ENCODE measurements at regions not wholly inside any gene's neighbourhood (a gene's known extent, or its start where the extent isn't known, plus 50 kb on each side); places are given as distances from the start of the nearest gene placed in this dataset.

DNA sequence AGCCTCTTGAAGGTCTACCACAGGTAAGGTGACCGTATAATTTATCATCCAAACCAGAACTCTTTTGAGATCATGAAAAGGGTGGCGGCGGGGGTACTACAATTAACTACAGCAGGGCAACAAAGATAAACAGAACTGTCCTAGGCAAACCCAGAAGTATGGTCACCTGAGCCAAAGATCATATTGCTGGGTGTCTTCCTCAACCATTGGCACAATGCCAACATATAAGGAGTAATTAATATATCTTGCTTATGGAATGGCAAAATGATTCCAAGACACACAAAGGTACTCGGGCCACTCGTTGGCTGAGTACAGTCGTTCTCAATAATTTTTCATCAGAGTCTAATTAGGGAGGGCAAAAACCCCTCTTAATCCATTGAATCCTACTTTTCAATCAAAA, 273.3 kb downstream of the QDPR start:
- in situ Hi-C loops (cut with MboI), result no loop called here
- no peak overlapping the region for H2AFZ ChIP-seq (ENCODE audit: control insufficient read depth, low read depth, low read length)
- no peak for FAIRE-seq
- no peak overlapping the region for H3K27ac ChIP-seq (ENCODE audit: control insufficient read depth, insufficient read depth)
- H3K4me3 ChIP-seq, result no peak overlapping the region
- no peaks in the 10 kb centered on the region for H3K27me3 ChIP-seq (replicated peaks in 1 of 2; ENCODE audit: control insufficient read depth in 2 of 2, insufficient read depth in 2 of 2, low read length in 1 of 2)
- BruUV-seq (replicated peaks), result no TSS peak
- H3K79me2 ChIP-seq (ENCODE audit: control insufficient read depth, insufficient read depth, low read length), result no peaks in the 10 kb centered on the region
- ATAC-seq, result no peak
- TF ChIP-seq RAD51 (IDR thresholded peaks at IDR 0.05), result no peak
- no peak for TF ChIP-seq ZZZ3 (IDR thresholded peaks at IDR 0.05; ENCODE audit: control insufficient read depth, insufficient read length, low read depth)
- TF ChIP-seq CHD4 (IDR thresholded peaks at IDR 0.05), result no peak
- TF ChIP-seq EGR1 (IDR thresholded peaks at IDR 0.05; ENCODE audit: borderline replicate concordance in 1 of 2, low read depth in 2 of 2, low read length in 2 of 2), result no peak
- no peak for TF ChIP-seq SIN3A (IDR thresholded peaks at IDR 0.05; ENCODE audit: low read depth, low read length)
- TF ChIP-seq CBFB (IDR thresholded peaks at IDR 0.05; ENCODE audit: low read depth), result no peak
- TF ChIP-seq ZNF622 (IDR thresholded peaks at IDR 0.05), result no peak
- TF ChIP-seq ZNF207 (IDR thresholded peaks at IDR 0.05; ENCODE audit: borderline replicate concordance), result no peak
- no peak for TF ChIP-seq ZBTB4 (CRISPR knock-in tag; IDR thresholded peaks at IDR 0.05)
- no peak for TF ChIP-seq EZH2 (IDR thresholded peaks at IDR 0.05; ENCODE audit: borderline replicate concordance, control insufficient read depth, low read depth, low read length)
- no peak for TF ChIP-seq NR2F1 (conservative IDR thresholded peaks at IDR 0.05)
- no peak for TF ChIP-seq RAD21 (IDR thresholded peaks at IDR 0.05; ENCODE audit: insufficient read depth, low read depth, low read length)
- TF ChIP-seq IRF3 (IDR thresholded peaks at IDR 0.05), result no peak
- no peak for TF ChIP-seq BRCA1 (IDR thresholded peaks at IDR 0.05; ENCODE audit: low read depth, low read length)
- H3K9me3 ChIP-seq (replicated peaks; ENCODE audit: control insufficient read depth, insufficient read depth, low read length), result no peaks in the 10 kb centered on the region
- no peak overlapping the region for H3K9ac ChIP-seq (ENCODE audit: control insufficient read depth, insufficient read depth, low read length)
- ChIA-PET POLR2A (no interaction called here), RAD21 (ENCODE audit: unreplicated experiment) (no interaction called here), SMC1A (ENCODE audit: uncharacterized antibody, unreplicated experiment) (no interaction called here), CTCF (no interaction called here)
- no peaks in the 10 kb centered on the region for H3K36me3 ChIP-seq (ENCODE audit: control insufficient read depth in 2 of 2, insufficient read depth in 2 of 2, low read length in 1 of 2)
- H3K4me2 ChIP-seq (ENCODE audit: control insufficient read depth, insufficient read depth), result no peak overlapping the region
- no peaks in the 10 kb centered on the region for H3K4me1 ChIP-seq (ENCODE audit: control insufficient read depth, insufficient read depth, low read length)
- H4K20me1 ChIP-seq (ENCODE audit: control insufficient read depth, insufficient read depth), result no peaks in the 10 kb centered on the region
- intact Hi-C loops (cut with micrococcal nuclease; ENCODE audit: unreplicated experiment), result no loop called here
- DNase-seq (ENCODE audit: low read depth, low spot score), result no peak
- WGBS (ENCODE audit: insufficient coverage, insufficient replicate concordance, low lambda C conversion rate, missing lambda C conversion rate), result 36% methylated on average over 6 of the region's 6 CpGs
